ENCODE measurements at regions not wholly inside any gene's neighbourhood (a gene's known extent, or its start where the extent isn't known, plus 50 kb on each side); places are given as distances from the start of the nearest gene placed in this dataset.
A peak's percentile ranks its signal among the peaks of the same experiment; 100 is the strongest.

- no peak for DNase-seq
These were observed 348.8 kb upstream of the GULP1 start for GRCh38 chr2:187942876-187943275.

- no peak for DNase-seq
These were observed 347.8 kb upstream of the GULP1 start for GRCh38 chr2:187943772-187944369.

GRCh38 chr2:187949859-187950258 is 341.8 kb upstream of the GULP1 start:
- no peak for DNase-seq

GRCh38 chr2:187951470-187952218 is 340.0 kb upstream of the GULP1 start:
- no peak for DNase-seq

- no peak for DNase-seq
These were observed 334.7 kb upstream of the GULP1 start for GRCh38 chr2:187956906-187957534.

- DNase-seq: no peak
These were observed 331.9 kb upstream of the GULP1 start for GRCh38 chr2:187959821-187960220.

GRCh38 chr2:187962538-187962937 is 329.1 kb upstream of the GULP1 start:
- no peak for DNase-seq

- DNase-seq: no peak
These were observed 326.9 kb upstream of the GULP1 start for GRCh38 chr2:187964746-187965145.

GRCh38 chr2:187966924-187967323 is 324.8 kb upstream of the GULP1 start:
- no peak for DNase-seq

GRCh38 chr2:187971893-187972292 is 319.8 kb upstream of the GULP1 start:
- no peak for DNase-seq

- no peak for DNase-seq
These were observed 315.3 kb upstream of the GULP1 start for GRCh38 chr2:187976259-187976985.

GRCh38 chr2:187976986-187977333 is 314.7 kb upstream of the GULP1 start:
- no peak for DNase-seq

- DNase-seq: no peak
These were observed 313.3 kb upstream of the GULP1 start for GRCh38 chr2:187978356-187978755.

- DNase-seq: no peak
These were observed 309.0 kb upstream of the GULP1 start for GRCh38 chr2:187982668-187983067.

GRCh38 chr2:187985195-187985594 is 306.5 kb upstream of the GULP1 start:
- DNase-seq: no peak

GRCh38 chr2:187985923-187986322 is 305.8 kb upstream of the GULP1 start:
- no peak for DNase-seq

GRCh38 chr2:187986390-187987105 is 305.1 kb upstream of the GULP1 start:
- DNase-seq: no peak

GRCh38 chr2:187988348-187988747 is 303.3 kb upstream of the GULP1 start:
- DNase-seq: no peak

- DNase-seq: no peak
These were observed 301.6 kb upstream of the GULP1 start for GRCh38 chr2:187989925-187990623.

- no peak for DNase-seq
These were observed 300.3 kb upstream of the GULP1 start for GRCh38 chr2:187991389-187991788.

- peak in 2 of 14 donors; percentile 1 to 5 for DNase-seq
These were observed 297.0 kb upstream of the GULP1 start for GRCh38 chr2:187994464-187995331.
